Neuronal stem cell (in vitro differentiated cells): ENCODE measurements at regions not wholly inside any gene's neighbourhood (a gene's known extent, or its start where the extent isn't known, plus 50 kb on each side); places are given as distances from the start of the nearest gene placed in this dataset.

ENCODE experiments used
- DNase-seq: peaks from one replicate; pipeline ENCODE4 v3.0.0-alpha.2; 2013; ENCODE audit warnings: low spot score
- H2AFZ ChIP-seq: one replicate; pipeline ENCODE4 v1.6.1; 2013; ENCODE audit warnings: mild to moderate bottlenecking, low read length, inconsistent platforms
- H2AK5ac ChIP-seq: 2 replicates; pipeline ENCODE4 v1.6.1; 2013; ENCODE audit warnings: low read depth, mild to moderate bottlenecking, inconsistent platforms, low read length, moderate library complexity, mixed read lengths
- H2BK120ac ChIP-seq: 2 replicates; pipeline ENCODE4 v1.6.1; 2013; ENCODE audit warnings: low read depth, mild to moderate bottlenecking, inconsistent platforms, low read length, moderate library complexity, mixed read lengths
- H2BK12ac ChIP-seq: one replicate; pipeline ENCODE4 v1.6.1; 2013; ENCODE audit warnings: low read length, inconsistent platforms
- H2BK15ac ChIP-seq: 2 replicates; pipeline ENCODE4 v1.6.1; 2013; ENCODE audit warnings: mild to moderate bottlenecking, low read length, inconsistent platforms, mixed read lengths
- H2BK5ac ChIP-seq: one replicate; pipeline ENCODE4 v1.6.1; 2013; ENCODE audit warnings: inconsistent platforms, mild to moderate bottlenecking, low read length, moderate library complexity
- H3K14ac ChIP-seq: one replicate; pipeline ENCODE4 v1.6.1; 2013; ENCODE audit warnings: low read length, inconsistent platforms
- H3K18ac ChIP-seq: 2 replicates; pipeline ENCODE4 v1.6.1; 2013; ENCODE audit warnings: low read length, inconsistent platforms
- H3K23ac ChIP-seq: 2 replicates; pipeline ENCODE4 v1.6.1; 2013; ENCODE audit warnings: low read depth, mild to moderate bottlenecking, mixed read lengths, low read length, inconsistent platforms; ENCODE audit not compliant: poor library complexity
- H3K27ac ChIP-seq: replicated peaks from 3 replicates; pipeline ENCODE4 v1.5.1; 2013; ENCODE audit warnings: low read length, inconsistent platforms
- H3K27me3 ChIP-seq, 3 experiments: 2 replicates each; pipeline ENCODE4 v1.6.1; 2013; ENCODE audit warnings: low read length in 3 of 3, mild to moderate bottlenecking in 2 of 3, inconsistent platforms in 1 of 3, low read depth in 1 of 3, mixed read lengths in 1 of 3, moderate library complexity in 1 of 3; ENCODE audit not compliant: control insufficient read depth in 3 of 3, insufficient read depth in 3 of 3
- H3K36me3 ChIP-seq, 2 donors: replicated peaks in 1 of 2; 2 replicates each; pipeline ENCODE4 v1.6.1; 2013; ENCODE audit warnings: low read length in 2 of 2; ENCODE audit not compliant: control insufficient read depth in 2 of 2, insufficient read depth in 2 of 2
- H3K4ac ChIP-seq: 2 replicates; pipeline ENCODE4 v1.6.1; 2013; ENCODE audit warnings: inconsistent platforms, mild to moderate bottlenecking, low read length, moderate library complexity
- H3K4me1 ChIP-seq, 2 donors: 1 replicate in 1 of 2; 2 replicates in 1 of 2; pipeline ENCODE4 v1.6.1; 2013; ENCODE audit warnings: low read length in 2 of 2, low read depth in 1 of 2; ENCODE audit not compliant: control insufficient read depth in 2 of 2, insufficient read depth in 1 of 2
- H3K4me2 ChIP-seq: one replicate; pipeline ENCODE4 v1.6.1; 2013; ENCODE audit warnings: mild to moderate bottlenecking, low read length, inconsistent platforms; ENCODE audit not compliant: insufficient read depth, poor library complexity, severe bottlenecking
- H3K4me3 ChIP-seq, 2 donors: 2 replicates each; pipeline ENCODE4 v1.5.1; 2013; ENCODE audit warnings: low read length in 2 of 2, mild to moderate bottlenecking in 2 of 2, inconsistent platforms in 1 of 2, moderate library complexity in 1 of 2
- H3K79me1 ChIP-seq: one replicate; pipeline ENCODE4 v1.6.1; 2013; ENCODE audit warnings: low read depth, mild to moderate bottlenecking, inconsistent platforms, low read length, moderate library complexity
- H3K9ac ChIP-seq: one replicate; pipeline ENCODE4 v1.6.1; 2013; ENCODE audit warnings: mild to moderate bottlenecking, low read depth, low read length, inconsistent platforms; ENCODE audit not compliant: poor library complexity
- H3K9me3 ChIP-seq, 2 donors: replicated peaks in 1 of 2; 2 replicates each; pipeline versions ENCODE3 to v1.6.1; 2013; ENCODE audit warnings: low read length in 2 of 2, mild to moderate bottlenecking in 2 of 2, inconsistent platforms in 1 of 2, low read depth in 1 of 2, mixed read lengths in 1 of 2, moderate library complexity in 1 of 2; ENCODE audit not compliant: control insufficient read depth in 2 of 2, insufficient read depth in 1 of 2
- H4K8ac ChIP-seq: one replicate; pipeline ENCODE4 v1.6.1; 2013; ENCODE audit warnings: low read depth, mild to moderate bottlenecking, inconsistent platforms, low read length, moderate library complexity
- H4K91ac ChIP-seq: one replicate; pipeline ENCODE4 v1.6.1; 2013; ENCODE audit warnings: low read length, low read depth, mild to moderate bottlenecking, inconsistent platforms; ENCODE audit not compliant: poor library complexity
- WGBS, 2 donors: extraction: QIAGEN DNeasy Blood & Tissue Kit; methylation state at CpG; one replicate each; pipeline ENCODE4 v1.1.7; 2013; ENCODE audit warnings: missing lambda C conversion rate in 2 of 2, mixed read lengths in 1 of 2; ENCODE audit not compliant: insufficient read length in 2 of 2, insufficient replicate concordance in 1 of 2; ENCODE audit errors: extremely low coverage in 2 of 2; 5-methylcytosine and 5-hydroxymethylcytosine counted together

GRCh38 chr6:119590066-119590465 is 240.5 kb upstream of the MAN1A1 start:
- WGBS, 2 donors, result no CpG with 5 or more reads among the region's 2 CpGs
- H3K9me3 ChIP-seq, result no peaks in the 10 kb centered on the region

GRCh38 chr6:119587537-119587936 is 238.0 kb upstream of the MAN1A1 start:
- no peak overlapping the region for H2AK5ac ChIP-seq
- H3K23ac ChIP-seq, result no peak overlapping the region
- no peak overlapping the region for H3K27ac ChIP-seq
- H3K79me1 ChIP-seq, result no peaks in the 10 kb centered on the region
- H3K14ac ChIP-seq, result no peak overlapping the region
- H3K18ac ChIP-seq, result no peak overlapping the region
- no peak overlapping the region for H2BK12ac ChIP-seq
- H3K4ac ChIP-seq, result no peak overlapping the region
- no peak overlapping the region for H3K9ac ChIP-seq
- peaks cover 0 to 4% of the 10 kb centered on the region in 2 donors for H3K4me1 ChIP-seq
- no peak overlapping the region for H3K4me2 ChIP-seq
- H3K9me3 ChIP-seq, result no peaks in the 10 kb centered on the region
- H3K4me3 ChIP-seq, result no peak overlapping the region
- H2AFZ ChIP-seq, result no peak overlapping the region
- H2BK120ac ChIP-seq, result no peak overlapping the region
- no peak overlapping the region for H4K91ac ChIP-seq
- no peak overlapping the region for H4K8ac ChIP-seq
- H3K36me3 ChIP-seq, result no peaks in the 10 kb centered on the region
- no CpG with 5 or more reads among the region's 3 CpGs for WGBS, 2 donors
- no peaks in the 10 kb centered on the region for H3K27me3 ChIP-seq
- no peak overlapping the region for H2BK15ac ChIP-seq
- DNase-seq, result no peak
- H2BK5ac ChIP-seq, result no peak overlapping the region

More at GRCh38 chr6:119590066-119590465, 240.5 kb upstream of the MAN1A1 start:
- no peak overlapping the region for H4K8ac ChIP-seq
- H2AFZ ChIP-seq, result no peak overlapping the region
- no peak overlapping the region for H3K4ac ChIP-seq
- H3K79me1 ChIP-seq, result no peaks in the 10 kb centered on the region
- no peaks in the 10 kb centered on the region for H3K36me3 ChIP-seq
- no peak overlapping the region for H2AK5ac ChIP-seq
- DNase-seq, result no peak
- H3K27ac ChIP-seq, result no peak overlapping the region
- H2BK5ac ChIP-seq, result no peak overlapping the region
- H2BK12ac ChIP-seq, result no peak overlapping the region
- no peak overlapping the region for H2BK120ac ChIP-seq
- H3K9ac ChIP-seq, result no peak overlapping the region
- H3K4me2 ChIP-seq, result no peak overlapping the region
- no peak overlapping the region for H2BK15ac ChIP-seq
- H3K27me3 ChIP-seq, result no peaks in the 10 kb centered on the region
- H3K14ac ChIP-seq, result no peak overlapping the region
- H3K4me3 ChIP-seq, result no peak overlapping the region
- H3K23ac ChIP-seq, result no peak overlapping the region
- H3K18ac ChIP-seq, result no peak overlapping the region
- peaks cover 0 to 4% of the 10 kb centered on the region in 2 donors for H3K4me1 ChIP-seq
- H4K91ac ChIP-seq, result no peak overlapping the region

GRCh38 chr6:119586250-119586882 is 236.8 kb upstream of the MAN1A1 start:
- Histone ChIP-seq H4K8ac (no peak overlapping the region), H3K14ac (no peak overlapping the region), H3K9ac (no peak overlapping the region), H2BK15ac (no peak overlapping the region), H3K4me3 (no peak overlapping the region), H3K4me2 (no peak overlapping the region), H3K4me1 (peaks cover 0 to 4% of the 10 kb centered on the region in 2 donors), H2AFZ (no peak overlapping the region), H3K18ac (no peak overlapping the region), H3K27me3 (no peaks in the 10 kb centered on the region), H2BK12ac (no peak overlapping the region), H3K79me1 (no peaks in the 10 kb centered on the region), H2BK120ac (no peak overlapping the region), H2BK5ac (no peak overlapping the region), H2AK5ac (no peak overlapping the region), H3K23ac (no peak overlapping the region), H4K91ac (no peak overlapping the region), H3K4ac (no peak overlapping the region), H3K9me3 (no peaks in the 10 kb centered on the region), H3K27ac (no peak overlapping the region), H3K36me3 (no peaks in the 10 kb centered on the region)
- DNase-seq, result no peak
- no CpG with 5 or more reads among the region's 3 CpGs for WGBS, 2 donors

GRCh38 chr6:119584088-119584487 is 234.5 kb upstream of the MAN1A1 start:
- H3K23ac ChIP-seq, result no peak overlapping the region
- no peak overlapping the region for H3K4ac ChIP-seq
- DNase-seq, result no peak

More at GRCh38 chr6:119584088-119584487, 234.5 kb upstream of the MAN1A1 start:
- H2BK5ac ChIP-seq, result no peak overlapping the region
- no peak overlapping the region for H3K14ac ChIP-seq
- no peak overlapping the region for H2BK12ac ChIP-seq
- no peaks in the 10 kb centered on the region for H3K79me1 ChIP-seq
- H3K27me3 ChIP-seq, result no peaks in the 10 kb centered on the region
- no peak overlapping the region for H2BK120ac ChIP-seq
- H4K8ac ChIP-seq, result no peak overlapping the region
- H4K91ac ChIP-seq, result no peak overlapping the region
- H3K9ac ChIP-seq, result no peak overlapping the region
- H3K36me3 ChIP-seq, result no peaks in the 10 kb centered on the region
- no peak overlapping the region for H2AFZ ChIP-seq
- no peak overlapping the region for H3K18ac ChIP-seq
- H2BK15ac ChIP-seq, result no peak overlapping the region
- no peak overlapping the region for H3K4me2 ChIP-seq
- no peak overlapping the region for H3K27ac ChIP-seq
- no peak overlapping the region for H2AK5ac ChIP-seq
- H3K9me3 ChIP-seq, result no peaks in the 10 kb centered on the region
- no peak overlapping the region for H3K4me3 ChIP-seq
- H3K4me1 ChIP-seq, result peaks cover 0 to 4% of the 10 kb centered on the region in 2 donors
